Loucy (cell line): ENCODE measurements at regions not wholly inside any gene's neighbourhood (a gene's known extent, or its start where the extent isn't known, plus 50 kb on each side); places are given as distances from the start of the nearest gene placed in this dataset.

Experiments used
- H2AFZ ChIP-seq: fragments of 200-600 bp; sonication (generic); 2 replicates; pipeline ENCODE4 v1.6.0; 2016; ENCODE audit warnings: antibody characterized with exemption, mild to moderate bottlenecking, low read length, moderate library complexity
- H3F3A ChIP-seq: fragments of 200-600 bp; 2 replicates; pipeline ENCODE4 v1.6.0; 2016; ENCODE audit warnings: antibody characterized with exemption, low read depth, mild to moderate bottlenecking
- H3K27me3 ChIP-seq: fragments of 200-600 bp; sonication (generic); 2 replicates; pipeline ENCODE4 v1.6.1; 2014; ENCODE audit warnings: low read length, mild to moderate bottlenecking; ENCODE audit not compliant: insufficient read depth, poor library complexity, severe bottlenecking
- H3K36me3 ChIP-seq: fragments of 200-600 bp; sonication (generic); 2 replicates; pipeline ENCODE4 v1.6.1; 2016; ENCODE audit warnings: low read length; ENCODE audit not compliant: insufficient read depth
- H3K4me1 ChIP-seq: fragments of 200-600 bp; sonication (generic); 2 replicates; pipeline ENCODE4 v1.5.1; 2014; ENCODE audit warnings: low read length, mild to moderate bottlenecking; ENCODE audit not compliant: insufficient read depth, poor library complexity, severe bottlenecking
- H3K4me2 ChIP-seq: fragments of 200-600 bp; sonication (generic); 2 replicates; pipeline ENCODE4 v1.6.0; 2014; ENCODE audit warnings: antibody characterized with exemption, low read length, low read depth, mild to moderate bottlenecking; ENCODE audit not compliant: poor library complexity, severe bottlenecking
- H3K4me3 ChIP-seq: fragments of 200-600 bp; sonication (generic); 2 replicates; pipeline ENCODE4 v1.5.1; 2014; ENCODE audit warnings: low read length, mild to moderate bottlenecking, mixed read lengths; ENCODE audit not compliant: poor library complexity, severe bottlenecking
- H3K79me2 ChIP-seq: fragments of 200-600 bp; sonication (generic); 2 replicates; pipeline ENCODE4 v1.6.1; 2014; ENCODE audit warnings: low read length; ENCODE audit not compliant: insufficient read depth
- H3K9ac ChIP-seq: fragments of 200-600 bp; sonication (generic); 2 replicates; pipeline ENCODE4 v1.6.0; 2014; ENCODE audit warnings: mild to moderate bottlenecking, low read depth, low read length, moderate library complexity; ENCODE audit not compliant: poor library complexity, severe bottlenecking
- H3K9me2 ChIP-seq: fragments of 200-600 bp; sonication (generic); replicated peaks from 2 replicates; pipeline ENCODE4 v1.6.1; 2016; ENCODE audit warnings: low read depth, low read length, mixed read lengths
- H3K9me3 ChIP-seq: fragments of 200-600 bp; sonication (generic); 2 replicates; pipeline ENCODE4 v1.6.1; 2014; ENCODE audit warnings: mild to moderate bottlenecking, antibody characterized with exemption, low read length, low read depth; ENCODE audit not compliant: insufficient read depth
- H4K20me1 ChIP-seq: fragments of 200-600 bp; sonication (generic); 2 replicates; pipeline ENCODE4 v1.6.0; 2014; ENCODE audit warnings: antibody characterized with exemption, low read length, mild to moderate bottlenecking; ENCODE audit not compliant: insufficient read depth, poor library complexity, severe bottlenecking
- EZH2phosphoT487 ChIP-seq: fragments of 200-600 bp; IDR thresholded peaks from 2 replicates; pipeline ENCODE4 v1.6.1; 2018; ENCODE audit warnings: antibody characterized with exemption, mild to moderate bottlenecking, moderate library complexity, borderline replicate concordance
- TF ChIP-seq, protein P1 (sequence below): fragments of 200-600 bp; sonication (generic); conservative IDR thresholded peaks from 2 replicates; pipeline ENCODE4 v1.5.1; 2014; ENCODE audit warnings: mild to moderate bottlenecking, antibody characterized with exemption, low read length

DNA sequence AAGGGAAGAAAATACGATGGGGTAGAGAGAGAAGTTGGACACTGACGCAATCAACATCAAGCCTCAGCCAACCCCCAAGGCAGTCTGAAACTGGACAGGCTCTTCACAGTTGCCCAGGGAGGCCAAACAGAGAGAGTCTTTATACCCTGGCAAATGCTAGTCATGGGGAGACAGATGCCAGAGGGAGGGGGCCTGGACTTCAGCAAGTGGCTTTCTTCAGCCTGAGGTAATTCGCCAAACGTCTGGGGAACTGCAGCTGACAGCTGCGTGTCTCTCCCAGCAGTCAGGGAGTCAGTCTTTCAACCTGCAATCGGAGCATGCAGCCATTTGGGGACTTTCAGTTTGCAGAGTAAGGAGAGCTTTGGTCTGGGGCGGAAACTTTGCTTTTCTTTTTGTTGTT, 521.6 kb downstream of the TRIML1 start:
- Histone ChIP-seq H3K4me1 (no peaks in the 10 kb centered on the region), H4K20me1 (no peaks in the 10 kb centered on the region), H3K9ac (no peak overlapping the region), H3F3A (no peaks in the 10 kb centered on the region), H3K36me3 (no peaks in the 10 kb centered on the region), H3K79me2 (no peaks in the 10 kb centered on the region), H3K4me3 (no peak overlapping the region), H3K9me3 (peaks cover 4% of the 10 kb centered on the region; the same call in 1 of the 2 replicates), H3K27me3 (no peaks in the 10 kb centered on the region), H3K9me2 (no peaks in the 10 kb centered on the region), H2AFZ (no peak overlapping the region), H3K4me2 (no peak overlapping the region)
- no peak for TF ChIP-seq EZH2phosphoT487

DNA sequence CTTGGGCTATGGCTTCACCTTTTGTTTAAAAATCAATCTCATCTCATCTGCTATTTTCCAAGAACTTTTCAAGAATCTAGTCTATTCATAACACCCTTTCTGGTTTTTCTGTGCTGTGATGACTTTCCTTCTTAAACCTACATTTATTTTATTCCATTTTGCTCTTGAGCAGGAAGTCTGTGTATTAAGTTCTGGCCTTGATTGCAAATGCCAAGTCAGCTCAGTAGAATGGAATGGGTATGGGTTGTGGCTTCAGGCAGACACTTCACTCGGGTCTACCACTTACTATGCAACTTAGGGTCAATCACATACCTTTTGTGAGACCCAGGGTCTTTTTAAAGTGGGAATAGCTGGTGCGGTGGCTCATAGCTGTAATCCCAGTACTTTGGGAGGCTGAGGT, 522.3 kb downstream of the TRIML1 start:
- Histone ChIP-seq H3K27me3 (no peaks in the 10 kb centered on the region), H3K4me2 (no peak overlapping the region), H3K79me2 (no peaks in the 10 kb centered on the region), H3K9me3 (peaks cover 4% of the 10 kb centered on the region; the same call in 1 of the 2 replicates), H3K9ac (no peak overlapping the region), H3K4me3 (no peak overlapping the region), H3K9me2 (no peaks in the 10 kb centered on the region), H3F3A (no peaks in the 10 kb centered on the region), H2AFZ (no peak overlapping the region), H3K4me1 (no peaks in the 10 kb centered on the region), H3K36me3 (no peaks in the 10 kb centered on the region), H4K20me1 (no peaks in the 10 kb centered on the region)
- TF ChIP-seq, protein P1, sequence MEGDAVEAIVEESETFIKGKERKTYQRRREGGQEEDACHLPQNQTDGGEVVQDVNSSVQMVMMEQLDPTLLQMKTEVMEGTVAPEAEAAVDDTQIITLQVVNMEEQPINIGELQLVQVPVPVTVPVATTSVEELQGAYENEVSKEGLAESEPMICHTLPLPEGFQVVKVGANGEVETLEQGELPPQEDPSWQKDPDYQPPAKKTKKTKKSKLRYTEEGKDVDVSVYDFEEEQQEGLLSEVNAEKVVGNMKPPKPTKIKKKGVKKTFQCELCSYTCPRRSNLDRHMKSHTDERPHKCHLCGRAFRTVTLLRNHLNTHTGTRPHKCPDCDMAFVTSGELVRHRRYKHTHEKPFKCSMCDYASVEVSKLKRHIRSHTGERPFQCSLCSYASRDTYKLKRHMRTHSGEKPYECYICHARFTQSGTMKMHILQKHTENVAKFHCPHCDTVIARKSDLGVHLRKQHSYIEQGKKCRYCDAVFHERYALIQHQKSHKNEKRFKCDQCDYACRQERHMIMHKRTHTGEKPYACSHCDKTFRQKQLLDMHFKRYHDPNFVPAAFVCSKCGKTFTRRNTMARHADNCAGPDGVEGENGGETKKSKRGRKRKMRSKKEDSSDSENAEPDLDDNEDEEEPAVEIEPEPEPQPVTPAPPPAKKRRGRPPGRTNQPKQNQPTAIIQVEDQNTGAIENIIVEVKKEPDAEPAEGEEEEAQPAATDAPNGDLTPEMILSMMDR: no peak
- no peak for TF ChIP-seq EZH2phosphoT487

DNA sequence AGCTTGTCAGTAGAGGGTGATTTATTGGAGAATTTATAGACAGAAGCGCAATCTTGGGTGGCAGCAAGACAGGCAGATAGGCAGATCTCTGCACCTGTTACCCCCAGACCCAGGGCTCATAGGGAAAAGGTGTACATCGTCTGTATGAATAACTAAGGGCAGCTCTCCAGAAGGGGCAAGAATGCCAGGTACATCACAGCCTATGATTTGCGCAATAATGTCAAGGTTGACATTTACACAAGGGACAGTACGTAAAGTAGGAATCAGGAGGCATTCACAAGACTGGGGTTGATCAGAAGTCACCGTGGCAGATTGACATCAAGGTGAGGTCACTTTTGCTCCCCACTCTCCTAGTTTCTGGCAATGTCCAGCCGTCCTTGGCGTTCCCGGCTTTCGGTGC, 524.1 kb downstream of the TRIML1 start:
- no peaks in the 10 kb centered on the region for H3K9me2 ChIP-seq
- no peak for TF ChIP-seq EZH2phosphoT487
- TF ChIP-seq, protein P1: no peak
- no peaks in the 10 kb centered on the region for H3K4me1 ChIP-seq
- peaks cover 4% of the 10 kb centered on the region; the same call in 1 of the 2 replicates for H3K9me3 ChIP-seq
- H3K79me2 ChIP-seq: no peaks in the 10 kb centered on the region
- no peaks in the 10 kb centered on the region for H3K36me3 ChIP-seq
- H3K9ac ChIP-seq: no peak overlapping the region
- no peak overlapping the region for H2AFZ ChIP-seq
- no peak overlapping the region for H3K4me3 ChIP-seq
- H3K4me2 ChIP-seq: no peak overlapping the region
- no peaks in the 10 kb centered on the region for H4K20me1 ChIP-seq
- H3K27me3 ChIP-seq: no peaks in the 10 kb centered on the region
- no peaks in the 10 kb centered on the region for H3F3A ChIP-seq
